Fibroblast of lung (primary cell): ENCODE measurements at regions not wholly inside any gene's neighbourhood (a gene's known extent, or its start where the extent isn't known, plus 50 kb on each side); places are given as distances from the start of the nearest gene placed in this dataset.

ENCODE experiments used
- DNase-seq, 2 donors: peaks; one replicate each; pipeline versions ENCODE4 v3.0.0 to v3.0.0-alpha.2; 2010; ENCODE audit warnings: low read depth in 2 of 2
- H2AFZ ChIP-seq: 2 replicates; pipeline ENCODE4 v1.5.1; 2012; ENCODE audit warnings: low read length, control low read depth, inconsistent platforms
- H3K27ac ChIP-seq: 2 replicates; pipeline ENCODE4 v1.5.1; 2011; ENCODE audit warnings: low read length, control low read depth; ENCODE audit not compliant: insufficient read depth
- H3K27me3 ChIP-seq: 2 replicates; pipeline ENCODE4 v1.5.1; 2011; ENCODE audit warnings: mild to moderate bottlenecking, low read length; ENCODE audit not compliant: control insufficient read depth, insufficient read depth
- H3K36me3 ChIP-seq: 2 replicates; pipeline ENCODE4 v1.5.1; 2011; ENCODE audit warnings: low read length; ENCODE audit not compliant: control insufficient read depth, insufficient read depth
- H3K4me1 ChIP-seq: 2 replicates; pipeline ENCODE4 v1.5.1; 2011; ENCODE audit warnings: low read length; ENCODE audit not compliant: control insufficient read depth, insufficient read depth; ENCODE audit errors: extremely low read depth
- H3K4me2 ChIP-seq: 2 replicates; pipeline ENCODE4 v1.5.1; 2011; ENCODE audit warnings: low read length, control low read depth; ENCODE audit not compliant: insufficient read depth; ENCODE audit errors: extremely low read depth
- H3K4me3 ChIP-seq, 4 experiments: fragments of 200-600 bp in 1 of 4; sonication (generic) in 1 of 4; replicated peaks in 1 of 4; 2 replicates each; pipeline ENCODE4 v1.5.1; 2011 to 2016; ENCODE audit warnings: low read length in 4 of 4, low read depth in 3 of 4, mild to moderate bottlenecking in 3 of 4, control low read depth in 2 of 4, inconsistent platforms in 1 of 4, mixed read lengths in 1 of 4; ENCODE audit not compliant: insufficient read depth in 1 of 4; ENCODE audit errors: control extremely low read depth in 1 of 4
- H3K79me2 ChIP-seq: 2 replicates; pipeline ENCODE4 v1.5.1; 2012; ENCODE audit warnings: mild to moderate bottlenecking, low read length, inconsistent platforms; ENCODE audit not compliant: control insufficient read depth, insufficient read depth
- H3K9ac ChIP-seq: 2 replicates; pipeline ENCODE4 v1.5.1; 2011; ENCODE audit warnings: mild to moderate bottlenecking, low read length, control low read depth; ENCODE audit not compliant: insufficient read depth
- H3K9me3 ChIP-seq: 2 replicates; pipeline ENCODE4 v1.5.1; 2012; ENCODE audit warnings: low read depth, low read length; ENCODE audit not compliant: control insufficient read depth, insufficient read depth
- H4K20me1 ChIP-seq: 2 replicates; pipeline ENCODE4 v1.5.1; 2011; ENCODE audit warnings: low read length; ENCODE audit not compliant: control insufficient read depth, insufficient read depth; ENCODE audit errors: extremely low read depth
- CTCF ChIP-seq, 2 donors: IDR thresholded peaks in 1 of 2; conservative IDR thresholded peaks in 1 of 2; 1 replicate in 1 of 2; 2 replicates in 1 of 2; pipeline ENCODE4 v1.5.1; 2011 to 2012; ENCODE audit warnings: low read length in 2 of 2, control low read depth in 1 of 2, inconsistent platforms in 1 of 2, low read depth in 1 of 2, mild to moderate bottlenecking in 1 of 2
- EZH2 ChIP-seq: IDR thresholded peaks from 2 replicates; pipeline ENCODE4 v1.5.1; 2012; ENCODE audit warnings: low read length, control low read depth, mild to moderate bottlenecking; ENCODE audit errors: missing control alignments

DNA sequence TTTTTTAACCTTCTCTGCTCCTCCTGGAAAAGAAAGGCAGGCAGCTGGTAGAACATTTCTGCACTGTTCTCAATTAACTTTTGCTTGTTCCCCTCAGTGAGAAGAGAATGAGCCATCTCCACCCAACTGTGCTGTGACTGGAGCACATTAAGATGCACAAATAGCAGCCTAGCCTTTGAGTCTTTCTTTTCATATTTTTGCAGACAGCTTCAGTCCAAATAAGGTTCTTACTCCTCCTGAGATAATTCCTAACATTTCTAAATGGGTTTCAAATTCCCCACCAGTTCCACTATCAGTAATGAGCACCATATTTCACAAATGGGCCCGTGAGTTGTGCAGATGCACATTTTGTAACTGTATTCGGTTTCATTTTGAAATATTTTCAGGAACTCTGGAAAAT, 118.6 kb downstream of the SPCS3 start:
- Histone ChIP-seq H3K27ac (no peak overlapping the region), H4K20me1 (no peaks in the 10 kb centered on the region), H3K36me3 (no peaks in the 10 kb centered on the region), H3K9ac (no peak overlapping the region), H3K9me3 (no peaks in the 10 kb centered on the region), H3K4me1 (peaks cover 4% of the 10 kb centered on the region), H3K4me3 (no peak overlapping the region), H3K27me3 (no peaks in the 10 kb centered on the region), H3K79me2 (no peaks in the 10 kb centered on the region), H2AFZ (no peak overlapping the region), H3K4me2 (no peak overlapping the region)
- DNase-seq = no peak
- TF ChIP-seq EZH2 (no peak), CTCF (conservative IDR thresholded peaks at IDR 0.05 in 1 of 2, IDR thresholded peaks at IDR 0.05 in 1 of 2; ENCODE audit: low read depth in 1 of 2, low read length in 2 of 2) (no peak)

DNA sequence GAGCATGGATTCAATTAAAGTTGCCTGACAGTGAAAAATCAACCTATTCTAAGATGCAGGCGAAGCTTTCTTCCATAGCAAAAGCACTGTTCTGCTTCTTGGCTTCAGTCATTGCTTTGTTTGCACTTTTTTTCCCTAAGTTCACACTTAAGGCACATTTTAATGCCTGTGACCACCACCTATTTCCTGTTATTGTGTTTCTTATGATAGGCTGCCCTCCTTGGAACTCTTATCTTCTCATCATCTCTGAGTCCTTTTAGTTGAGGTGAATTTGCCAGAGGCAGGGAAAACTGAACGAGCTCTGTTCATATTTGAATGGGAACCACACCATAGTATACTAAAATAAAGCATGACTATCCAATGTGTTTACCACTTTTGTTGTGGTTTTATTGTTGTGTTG, 119.8 kb downstream of the SPCS3 start:
- Histone ChIP-seq H3K4me1 (peaks cover 8% of the 10 kb centered on the region), H3K4me2 (no peak overlapping the region), H3K27ac (no peak overlapping the region), H3K9ac (no peak overlapping the region), H2AFZ (no peak overlapping the region), H3K79me2 (no peaks in the 10 kb centered on the region), H3K9me3 (no peaks in the 10 kb centered on the region), H3K4me3 (no peak overlapping the region), H3K27me3 (no peaks in the 10 kb centered on the region), H4K20me1 (no peaks in the 10 kb centered on the region), H3K36me3 (no peaks in the 10 kb centered on the region)
- no peak for TF ChIP-seq CTCF (conservative IDR thresholded peaks at IDR 0.05 in 1 of 2, IDR thresholded peaks at IDR 0.05 in 1 of 2; ENCODE audit: low read depth in 1 of 2, low read length in 2 of 2)
- TF ChIP-seq EZH2 = no peak
- no peak for DNase-seq

GRCh38 chr4:176440698-176441097, 120.9 kb downstream of the SPCS3 start:
- no peak overlapping the region for H2AFZ ChIP-seq
- DNase-seq = no peak
- no peaks in the 10 kb centered on the region for H3K79me2 ChIP-seq
- no peak overlapping the region for H3K9ac ChIP-seq
- no peaks in the 10 kb centered on the region for H3K27me3 ChIP-seq
- peaks cover 8% of the 10 kb centered on the region for H3K4me1 ChIP-seq
- no peaks in the 10 kb centered on the region for H4K20me1 ChIP-seq
- no peak overlapping the region for H3K27ac ChIP-seq
- H3K4me3 ChIP-seq = no peak overlapping the region
- no peak overlapping the region for H3K4me2 ChIP-seq
- H3K9me3 ChIP-seq = no peaks in the 10 kb centered on the region
- H3K36me3 ChIP-seq = no peaks in the 10 kb centered on the region
- TF ChIP-seq CTCF (conservative IDR thresholded peaks at IDR 0.05 in 1 of 2, IDR thresholded peaks at IDR 0.05 in 1 of 2; ENCODE audit: low read depth in 1 of 2, low read length in 2 of 2) (no peak), EZH2 (no peak)
